LHCN-M2 (cell line): ENCODE measurements at regions not wholly inside any gene's neighbourhood (a gene's known extent, or its start where the extent isn't known, plus 50 kb on each side); places are given as distances from the start of the nearest gene placed in this dataset.

Source experiments
- DNase-seq: peaks from one replicate; pipeline ENCODE4 v3.0.0-alpha.2; 2012; ENCODE audit warnings: low read depth

DNA sequence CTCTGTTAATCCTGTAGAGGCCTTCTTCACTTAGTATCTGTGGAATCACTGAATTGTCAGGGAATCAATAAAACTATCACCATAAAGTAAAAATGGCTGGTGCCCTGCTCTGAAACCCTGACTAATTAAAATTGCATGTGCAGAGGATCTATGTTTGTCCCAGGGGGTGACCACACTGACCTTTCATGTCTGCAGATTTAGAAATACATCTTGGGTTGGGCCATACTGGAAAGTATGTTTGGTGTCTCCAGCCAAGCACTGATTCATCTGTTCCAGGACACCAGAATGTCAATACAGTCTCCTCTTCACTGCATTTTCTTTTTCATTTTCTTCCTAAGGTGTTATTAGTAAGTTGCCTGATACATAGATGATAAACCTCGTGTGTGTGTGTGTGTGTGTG, 490.9 kb upstream of the INTU start:
- DNase-seq = peak; percentile 75

DNA sequence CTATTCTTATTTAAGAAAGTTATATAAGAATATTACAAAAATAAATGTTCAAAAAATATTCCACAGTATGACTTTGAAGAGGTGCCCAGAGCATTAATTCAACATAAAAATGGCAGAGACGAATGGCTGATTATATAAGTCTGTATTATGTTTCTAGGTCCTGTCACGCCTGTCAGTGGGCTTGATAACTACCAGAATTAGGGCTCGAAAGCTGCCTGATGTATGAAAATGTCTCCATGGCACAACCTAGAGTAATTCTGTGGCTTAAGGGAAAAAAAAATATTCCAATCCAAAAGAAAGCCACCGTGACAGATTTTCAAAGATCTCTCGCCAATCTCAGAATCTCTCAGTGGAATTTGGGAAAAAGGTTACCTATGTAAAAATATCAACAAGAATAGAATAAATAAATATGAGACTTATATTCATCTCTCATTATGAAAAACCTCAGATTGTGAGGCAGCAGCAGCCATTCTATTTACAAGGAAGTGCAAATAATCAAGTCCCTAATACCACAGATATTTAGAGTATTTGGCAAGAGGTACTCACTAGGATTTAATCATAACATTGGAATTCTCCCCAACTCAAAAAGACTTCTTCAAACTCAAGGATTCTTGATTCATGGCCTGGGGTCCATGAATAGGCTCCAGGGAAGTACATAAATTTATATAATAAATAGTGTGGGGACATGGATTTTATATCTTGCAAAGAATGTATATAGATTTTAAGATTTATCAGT, 489.1 kb upstream of the INTU start:
- DNase-seq = peak; percentile 61

DNA sequence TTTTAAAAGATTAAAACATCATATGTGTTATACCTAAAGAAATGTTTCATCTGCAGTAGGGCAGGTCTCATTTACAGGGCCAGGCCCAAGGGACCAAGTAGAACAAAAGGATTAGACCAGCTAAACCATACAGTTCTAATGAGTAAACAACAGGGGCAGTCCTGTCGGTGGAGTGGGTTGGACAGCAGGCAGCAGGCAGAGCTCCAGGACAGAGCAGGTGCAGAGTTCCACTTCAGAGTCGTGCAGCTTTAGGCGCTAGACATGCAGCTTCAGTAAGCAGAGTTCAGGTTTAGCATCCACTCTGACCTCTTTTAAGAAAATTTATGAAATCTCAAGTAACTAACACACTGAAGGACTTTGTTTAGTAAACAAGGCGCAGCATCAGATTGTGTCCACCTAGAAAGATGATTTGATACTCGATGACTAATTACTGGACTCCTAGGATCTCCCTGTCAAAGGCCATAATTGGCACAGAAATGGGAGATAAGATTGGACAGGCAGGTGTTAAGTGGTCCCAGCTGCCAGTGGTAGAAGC, 487.7 kb upstream of the INTU start:
- DNase-seq = peak; percentile 44

DNA sequence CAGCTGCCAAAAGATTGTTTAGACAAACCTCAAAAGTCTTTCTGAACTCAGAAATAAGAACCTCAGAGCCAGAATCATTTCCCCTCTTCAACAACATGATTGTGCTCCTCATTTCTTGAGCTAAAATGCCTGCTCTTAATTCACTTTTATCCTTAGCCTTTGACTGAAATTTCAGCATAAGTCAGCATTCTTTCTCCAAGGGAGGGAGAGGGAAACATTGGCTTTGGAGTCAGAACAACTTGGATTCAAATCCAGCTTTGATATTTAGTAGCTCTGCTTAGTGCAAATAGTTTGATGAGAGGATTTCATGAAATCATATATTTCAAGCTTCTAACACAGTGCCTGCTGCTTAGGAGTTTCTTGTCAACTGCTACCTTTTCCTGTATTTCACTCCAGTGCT, 484.6 kb upstream of the INTU start:
- no peak for DNase-seq

DNA sequence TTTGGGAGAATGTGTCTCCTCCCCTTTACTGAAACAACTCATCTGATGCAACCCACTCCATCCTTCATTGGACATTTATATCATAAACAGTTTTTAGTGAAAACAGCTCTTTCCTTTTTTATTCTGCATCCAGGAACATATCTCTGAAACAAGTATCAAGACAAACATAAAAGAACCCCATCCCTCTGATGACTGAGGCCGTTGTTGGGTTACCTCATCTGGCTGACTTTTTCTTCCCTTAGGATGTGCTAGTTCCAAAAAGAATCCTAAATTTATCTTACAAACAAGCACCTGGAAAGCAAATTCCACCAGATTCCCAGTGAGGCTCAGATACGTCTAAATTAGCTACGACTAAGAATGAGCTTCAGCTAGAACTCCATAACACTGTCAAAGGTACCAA, 483.7 kb upstream of the INTU start:
- DNase-seq = no peak

DNA sequence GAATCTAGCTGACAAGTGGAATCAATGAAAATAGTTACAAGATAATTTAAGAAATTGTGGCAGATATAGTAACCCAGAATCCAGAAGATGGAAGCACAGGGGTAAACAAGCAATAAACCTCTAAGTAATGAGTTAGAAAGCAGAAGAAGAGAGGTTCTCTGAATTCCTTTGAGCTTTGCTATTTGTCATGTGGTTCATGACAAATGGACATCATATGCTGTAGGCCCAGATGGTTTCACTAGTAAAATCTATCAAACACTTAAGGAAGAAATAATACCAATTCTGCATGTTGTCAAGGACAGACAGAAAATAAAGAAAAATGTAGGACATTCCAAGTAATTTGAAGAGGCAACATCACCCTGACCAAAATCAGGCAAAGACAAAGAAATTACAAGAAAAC, 480.8 kb upstream of the INTU start:
- DNase-seq = no peak

DNA sequence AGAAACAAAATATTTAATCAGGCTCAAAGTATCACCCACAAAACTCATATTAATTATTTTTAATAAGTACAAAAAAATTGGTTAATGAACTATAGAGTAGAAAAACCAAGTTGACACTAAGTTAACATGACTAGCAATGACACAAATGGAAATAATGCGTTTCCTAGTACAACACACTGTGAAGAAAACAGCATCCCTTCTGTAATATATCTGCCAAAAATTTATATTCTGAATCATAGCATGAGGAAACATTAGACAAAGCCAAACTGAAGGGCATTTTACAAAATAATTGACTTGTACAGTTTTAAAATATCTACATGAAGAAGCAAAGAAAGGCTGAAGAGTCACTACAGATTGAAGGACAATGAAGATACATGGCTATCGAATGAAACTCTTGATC, 477.6 kb upstream of the INTU start:
- no peak for DNase-seq

DNA sequence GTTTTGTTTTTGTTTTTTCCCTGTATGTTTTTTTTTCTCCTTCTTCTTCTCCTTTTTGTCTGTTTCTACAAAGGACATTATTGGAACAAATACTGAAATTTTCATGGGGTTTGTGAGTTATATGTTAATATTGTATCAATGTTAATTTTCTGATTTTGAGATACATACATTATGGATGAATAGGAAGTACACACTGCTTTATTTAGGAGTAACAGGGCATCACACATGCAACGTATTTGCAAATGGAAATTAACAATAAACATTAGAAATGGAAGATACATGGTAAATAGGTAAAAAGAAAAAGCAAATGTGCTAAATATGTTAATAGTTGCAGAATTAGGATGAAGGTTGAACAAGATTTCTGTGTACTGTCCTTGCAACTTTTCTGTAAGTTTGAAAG, 477.2 kb upstream of the INTU start:
- no peak for DNase-seq

DNA sequence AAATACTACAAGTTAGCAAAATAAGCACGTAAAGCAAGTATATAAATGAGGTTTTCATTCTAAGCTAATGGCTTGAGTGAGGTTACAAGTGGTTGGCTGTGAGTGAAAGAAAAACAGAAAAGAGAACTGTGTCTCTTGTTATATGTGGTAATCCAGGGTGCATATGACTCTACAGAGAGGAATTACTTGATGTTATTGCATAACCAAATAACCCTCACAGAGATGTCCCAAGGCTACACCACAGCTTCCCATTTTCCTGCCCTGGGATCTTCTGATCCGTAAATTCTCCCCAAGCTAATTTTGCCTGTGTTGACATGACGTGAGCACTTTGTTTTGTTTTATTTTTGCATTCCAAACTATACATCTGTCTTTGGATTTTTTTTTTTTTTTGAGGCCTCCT, 470.0 kb upstream of the INTU start:
- peak; percentile 85 for DNase-seq

DNA sequence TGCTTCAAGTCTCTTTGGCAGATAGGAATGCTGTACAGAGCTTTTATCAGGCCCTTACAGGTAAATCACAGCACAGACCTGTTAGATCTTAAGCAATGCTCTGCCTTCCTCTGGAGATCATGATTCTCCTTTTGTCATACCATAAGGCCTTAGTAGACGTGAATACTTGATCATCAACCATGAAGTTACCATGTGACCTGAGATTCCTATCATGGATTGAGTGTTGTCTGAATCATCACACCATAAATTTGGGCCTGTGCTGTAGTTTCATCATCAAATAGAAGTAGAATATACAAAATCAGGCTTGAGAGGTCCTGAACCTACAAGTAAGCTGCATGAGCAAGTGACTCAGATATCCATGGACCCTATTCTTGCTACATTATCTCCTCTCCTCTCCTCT, 466.8 kb upstream of the INTU start:
- DNase-seq = peak; percentile 4

DNA sequence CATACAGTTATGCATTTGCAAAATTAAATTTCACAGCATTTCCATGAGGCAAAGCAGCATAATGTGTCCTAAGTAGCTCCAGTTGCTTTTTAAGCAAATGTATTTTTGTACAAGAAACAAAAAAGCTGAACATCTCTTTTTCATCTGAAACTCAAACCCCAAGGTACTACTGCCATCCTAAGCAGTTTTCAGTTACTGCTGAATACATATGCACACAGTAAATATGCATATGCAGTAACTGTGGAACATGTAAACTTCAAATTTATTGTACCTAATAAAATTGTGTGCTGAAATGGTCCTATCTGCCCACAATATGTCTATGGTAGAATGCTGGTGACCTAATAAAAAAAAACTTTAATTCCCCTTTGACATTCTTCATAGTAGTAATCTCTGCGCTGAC, 458.6 kb upstream of the INTU start:
- DNase-seq = no peak

DNA sequence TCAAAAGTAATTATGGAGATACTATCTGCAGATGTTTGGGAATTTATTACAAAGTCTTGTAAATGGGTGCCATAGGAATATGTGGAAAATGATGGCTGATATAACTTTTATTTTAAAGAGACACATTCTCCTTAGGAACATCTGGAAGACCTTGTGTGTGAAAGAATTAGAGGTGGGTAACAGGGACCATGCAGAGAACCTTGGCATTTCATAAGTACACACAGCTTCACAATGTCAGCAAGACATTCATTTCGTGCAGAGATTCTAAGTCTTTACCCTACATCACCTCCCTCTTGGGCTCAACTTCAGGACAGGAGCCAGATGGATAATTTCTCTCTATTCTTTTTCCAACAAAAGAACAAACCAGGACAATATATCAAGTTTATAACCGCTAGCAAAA, 458.1 kb upstream of the INTU start:
- DNase-seq = no peak

DNA sequence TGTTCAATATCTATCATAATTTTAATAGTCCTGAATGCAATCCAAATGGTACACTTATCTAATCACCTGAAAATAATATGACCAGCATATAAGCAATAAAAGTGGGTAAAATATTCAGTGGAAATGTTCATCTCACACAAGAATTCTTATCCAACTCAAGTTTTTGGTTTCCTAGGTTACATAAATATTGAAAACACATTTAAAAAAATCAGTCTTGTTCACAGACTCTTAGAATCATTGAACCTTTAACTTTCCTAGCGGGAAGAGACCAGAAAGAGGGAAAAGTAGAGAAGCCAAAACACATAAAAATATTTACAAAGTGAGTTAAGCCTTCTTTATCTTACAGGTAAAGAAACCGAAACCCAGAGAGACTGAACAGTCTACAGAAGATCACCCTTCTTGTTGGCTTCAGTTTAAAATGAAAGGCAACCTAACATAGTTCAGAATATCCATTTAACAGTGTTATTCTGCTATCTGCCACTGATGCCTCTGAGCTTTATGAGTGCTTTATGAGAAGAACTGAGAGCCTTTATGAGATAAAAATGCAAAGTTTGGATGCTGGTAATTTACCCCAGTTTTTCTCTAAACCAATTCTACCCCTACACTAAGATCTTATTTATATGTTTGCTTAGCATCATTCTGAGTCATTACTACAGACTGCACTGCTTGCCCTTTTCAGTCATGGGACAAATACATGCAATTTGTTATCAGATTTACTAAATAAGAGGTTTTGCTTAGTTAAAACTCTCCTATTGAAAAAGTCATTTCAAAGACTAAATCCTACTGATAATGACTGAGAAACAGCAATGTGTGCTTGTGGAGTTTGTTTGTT, 453.3 kb upstream of the INTU start:
- DNase-seq = peak; percentile 15

DNA sequence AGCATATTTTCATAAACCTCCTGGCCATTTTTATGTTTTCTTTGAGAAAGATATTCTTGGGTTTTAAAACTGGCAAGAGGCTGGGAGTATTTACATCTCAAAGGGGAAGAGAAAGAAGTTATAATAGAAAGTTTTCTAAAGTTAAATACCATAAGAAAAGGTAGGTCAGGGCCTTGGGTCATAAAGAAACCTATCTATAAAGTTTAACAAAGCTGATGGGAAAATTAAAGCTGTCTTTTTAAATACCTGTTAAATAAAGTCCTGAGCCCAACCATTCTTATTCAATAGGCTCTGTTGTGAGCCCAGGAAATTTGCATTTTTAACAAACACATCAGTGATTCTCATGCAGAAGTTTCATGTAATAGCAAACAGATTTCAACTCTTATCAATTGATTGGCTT, 451.8 kb upstream of the INTU start:
- DNase-seq = no peak

DNA sequence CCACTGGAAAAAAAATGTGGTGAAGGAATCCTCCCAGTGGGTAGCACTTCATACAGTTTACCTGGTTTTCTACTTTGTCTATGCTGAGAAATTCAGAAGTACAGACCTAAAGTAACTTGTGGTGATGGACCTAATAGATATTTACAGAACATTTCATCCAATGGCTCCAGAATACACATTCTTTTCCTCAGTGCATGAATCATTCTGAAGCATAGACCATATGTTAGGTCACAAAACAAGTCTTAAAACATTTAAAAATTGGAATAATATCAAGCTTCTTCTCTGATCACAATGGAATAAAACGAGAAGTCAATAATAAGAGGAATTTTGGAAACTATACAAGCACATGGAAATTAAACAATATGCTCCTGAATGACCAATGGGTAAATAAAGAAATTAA, 450.1 kb upstream of the INTU start:
- no peak for DNase-seq

DNA sequence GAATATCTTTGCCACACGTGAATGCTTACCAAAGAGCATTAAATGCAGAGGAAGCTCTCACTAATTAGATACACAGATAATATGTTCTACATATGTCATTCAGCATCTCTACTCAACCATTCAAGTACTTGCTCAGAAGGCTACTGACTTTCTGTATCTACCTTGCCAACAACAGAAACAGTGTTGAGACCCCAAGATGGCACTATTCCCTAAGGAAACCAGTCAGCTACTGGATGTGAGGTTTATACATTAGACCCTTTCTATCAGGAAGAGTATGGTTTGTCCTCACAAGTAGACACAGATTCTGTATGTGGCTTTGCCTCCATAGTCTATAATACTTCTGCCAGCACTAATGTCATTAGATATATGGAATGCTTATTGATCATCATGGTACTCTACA, 443.9 kb upstream of the INTU start:
- DNase-seq = peak; percentile 39

DNA sequence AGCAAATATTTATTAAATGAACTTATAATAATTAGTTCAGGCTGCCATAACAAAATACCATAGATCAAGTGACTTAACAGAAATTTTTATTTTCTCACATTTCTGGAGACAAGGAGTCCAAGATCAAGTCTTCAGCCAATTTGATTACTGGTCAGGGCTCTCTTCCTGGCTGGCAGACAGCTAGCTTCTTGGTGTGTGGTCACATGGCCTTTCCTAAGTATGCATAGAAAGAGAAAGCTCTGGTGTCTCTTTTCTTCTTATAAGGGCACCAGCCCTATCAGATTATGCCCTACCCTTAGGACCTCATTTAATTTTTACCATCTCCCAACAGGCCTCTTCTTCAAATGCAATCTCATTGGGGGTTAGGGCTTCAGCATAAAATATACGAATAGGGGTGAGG, 438.5 kb upstream of the INTU start:
- DNase-seq = no peak

DNA sequence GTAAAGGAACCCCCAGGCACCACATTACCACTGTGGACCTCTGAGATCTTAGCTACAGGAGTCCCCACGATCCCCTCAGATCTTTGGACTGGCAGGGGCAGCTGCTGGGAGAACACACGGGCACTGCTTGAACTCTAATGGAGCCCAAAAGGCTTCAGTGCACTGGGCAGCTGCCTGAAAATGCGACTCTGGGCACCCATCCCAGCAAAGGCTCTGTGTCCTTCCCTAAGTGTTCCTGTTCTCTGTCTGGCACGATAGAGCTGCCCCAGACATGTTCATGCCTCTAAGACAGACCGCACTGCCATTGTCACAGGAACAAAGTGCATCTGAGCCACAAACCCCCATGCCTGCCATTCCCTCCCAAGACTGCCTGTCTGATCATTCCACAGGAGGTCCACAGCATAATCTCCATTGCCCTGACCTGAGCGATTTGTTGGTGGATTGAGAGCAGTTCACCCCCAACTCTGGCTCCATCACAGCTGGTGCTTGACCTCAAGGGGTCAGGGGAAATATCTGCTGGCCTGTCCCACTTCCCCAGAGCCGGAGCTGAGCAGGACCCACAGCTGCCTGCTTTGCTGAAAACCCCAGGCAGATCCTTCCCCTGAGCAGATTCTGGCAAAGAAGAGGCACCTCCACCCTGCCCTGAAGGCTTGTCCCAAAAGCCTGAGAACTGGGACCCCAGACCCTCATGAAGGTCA, 436.0 kb upstream of the INTU start:
- no peak for DNase-seq

DNA sequence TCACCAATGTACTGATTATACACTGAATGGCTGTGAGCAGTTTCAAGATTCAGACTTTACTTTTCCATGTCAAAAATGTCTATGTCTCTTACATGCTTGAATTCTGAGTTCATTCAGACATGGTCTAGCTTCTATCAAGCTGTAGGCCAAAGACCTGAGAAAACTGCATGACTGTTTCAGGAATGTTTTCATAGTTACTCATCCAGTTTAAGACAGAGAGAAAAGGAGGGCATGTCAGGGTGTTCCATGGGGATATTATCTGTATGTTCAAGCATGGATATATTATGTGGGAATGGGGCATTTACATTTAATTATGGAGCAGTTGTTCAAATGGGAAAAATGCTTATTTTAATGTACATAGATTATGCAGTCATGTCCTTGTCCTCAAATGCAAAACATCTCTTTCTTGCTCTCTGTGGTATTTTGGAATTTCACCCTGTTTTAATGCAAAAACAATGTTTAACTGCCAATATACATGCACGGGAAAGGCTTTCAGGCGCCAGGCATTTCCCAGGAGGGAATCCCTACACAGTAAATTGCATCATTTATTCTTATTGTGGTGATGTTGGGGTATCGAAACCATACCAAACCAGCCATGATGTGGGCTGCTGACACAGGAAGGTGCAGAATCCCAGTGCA, 429.1 kb upstream of the INTU start:
- peak; percentile 74 for DNase-seq

DNA sequence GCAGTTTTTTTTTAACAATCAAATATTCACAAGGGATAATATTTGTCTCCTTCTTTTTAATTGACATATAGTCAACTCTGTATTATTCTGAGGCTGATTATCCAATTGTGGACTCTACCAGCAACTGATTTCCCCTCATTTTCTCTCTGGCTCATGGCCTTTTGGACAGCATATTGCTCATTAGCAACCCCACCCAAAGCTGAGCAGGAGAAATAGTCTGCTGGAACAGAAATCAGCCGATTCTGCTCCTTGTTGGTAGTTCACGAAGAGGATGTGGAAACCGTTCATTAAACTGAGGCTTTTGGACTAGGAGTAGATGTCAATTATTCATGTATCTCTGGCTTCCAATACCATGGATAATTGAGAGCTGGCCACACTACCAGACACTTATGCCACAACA, 428.4 kb upstream of the INTU start:
- DNase-seq = no peak

DNA sequence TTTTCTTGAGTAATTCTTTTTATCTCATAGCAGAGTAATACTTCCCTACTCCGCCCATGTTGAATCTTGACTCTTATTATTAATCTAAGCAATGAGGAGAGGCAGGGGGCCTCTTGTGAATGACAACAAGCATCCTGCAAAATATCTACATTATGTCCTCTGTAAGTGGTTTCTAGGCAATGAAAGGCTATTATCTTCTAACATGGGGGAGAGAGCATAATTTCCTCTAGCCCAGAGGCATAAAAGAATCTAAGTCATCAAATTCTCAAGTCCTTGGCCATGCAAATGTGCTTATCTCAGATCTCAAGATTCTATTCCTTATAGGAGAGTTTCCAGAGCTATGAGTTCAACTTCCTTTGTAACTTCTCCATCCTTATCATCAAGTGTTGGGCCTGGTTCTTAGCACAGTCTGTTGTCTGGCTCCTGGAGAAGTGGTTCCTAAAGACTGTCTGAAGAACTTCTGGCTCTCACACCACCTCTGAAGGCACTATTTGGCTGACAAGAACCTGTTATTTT, 423.1 kb upstream of the INTU start:
- no peak for DNase-seq
